Hippocampal formation (tissue), 2 donors: ENCODE measurements at regions not wholly inside any gene's neighbourhood (a gene's known extent, or its start where the extent isn't known, plus 50 kb on each side); places are given as distances from the start of the nearest gene placed in this dataset.
"Not testable (repeated sequence)": the region's sequence is repeated elsewhere in the genome, so short reads cannot be mapped to it uniquely, and the experiment has no call there.

ENCODE experiments used
- DNase-seq, 2 donors: peaks; one replicate each; lab custom pipeline; 2025; lab: John Stamatoyannopoulos, UW

DNA sequence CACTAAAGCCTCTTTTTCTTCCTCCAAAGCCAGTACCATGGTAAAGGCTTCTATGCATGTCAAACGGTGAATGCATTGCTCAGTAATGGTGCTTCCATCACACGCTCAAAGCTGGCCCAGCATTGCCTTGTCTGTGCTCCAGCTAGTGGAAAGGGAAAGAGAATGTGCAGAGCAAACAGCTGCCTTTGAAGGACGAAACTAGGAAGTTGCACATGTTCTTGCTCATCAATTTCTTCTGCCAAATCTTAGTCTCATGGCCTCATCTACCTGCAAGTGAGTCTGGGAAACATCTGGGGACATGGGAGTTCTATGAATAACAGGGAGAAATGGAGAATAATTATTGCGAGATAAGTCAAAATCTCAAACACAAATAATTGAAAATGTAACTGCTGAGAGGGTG is 216.5 kb upstream of the SSTR4 start:
- DNase-seq, result no peak

DNA sequence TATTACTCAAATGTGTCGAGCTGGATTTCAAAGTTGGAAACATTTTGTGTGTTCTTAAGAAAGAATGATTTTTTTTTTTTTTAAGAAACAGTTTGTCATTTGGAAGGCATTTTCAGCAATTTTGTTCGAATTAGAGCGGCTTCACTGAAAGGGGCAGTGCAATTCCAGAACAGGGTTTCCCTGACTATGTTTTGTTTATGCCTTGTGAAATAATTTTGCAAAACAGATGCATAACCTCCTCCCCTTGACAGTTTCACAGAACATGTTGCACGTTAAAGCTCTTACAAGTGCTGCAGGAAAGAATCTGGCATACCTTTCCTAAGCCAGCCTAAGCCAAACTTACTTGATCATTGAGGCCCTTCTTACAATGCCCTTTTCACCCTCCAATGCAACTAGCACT is 216.0 kb upstream of the SSTR4 start:
- DNase-seq, result no peak

DNA sequence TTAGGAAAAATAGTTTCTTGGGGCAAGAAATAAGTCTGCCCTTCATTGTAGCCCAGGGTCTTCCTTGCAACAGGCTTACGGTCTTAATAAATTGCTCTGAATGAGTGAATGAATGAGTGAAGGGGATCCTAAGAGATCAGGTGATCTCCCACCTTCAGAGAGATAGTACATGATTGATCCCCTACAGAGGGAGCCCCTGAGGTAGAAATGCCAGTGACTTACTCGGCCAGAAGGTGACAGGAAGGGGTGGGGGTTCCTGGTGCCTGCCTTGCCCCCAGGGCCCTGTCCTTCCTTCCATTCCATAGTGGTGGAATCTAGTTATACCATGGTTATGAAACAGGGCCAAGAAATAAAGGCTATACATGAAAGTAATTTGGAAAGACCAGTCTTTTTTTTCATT is 215.3 kb upstream of the SSTR4 start:
- no peak for DNase-seq

DNA sequence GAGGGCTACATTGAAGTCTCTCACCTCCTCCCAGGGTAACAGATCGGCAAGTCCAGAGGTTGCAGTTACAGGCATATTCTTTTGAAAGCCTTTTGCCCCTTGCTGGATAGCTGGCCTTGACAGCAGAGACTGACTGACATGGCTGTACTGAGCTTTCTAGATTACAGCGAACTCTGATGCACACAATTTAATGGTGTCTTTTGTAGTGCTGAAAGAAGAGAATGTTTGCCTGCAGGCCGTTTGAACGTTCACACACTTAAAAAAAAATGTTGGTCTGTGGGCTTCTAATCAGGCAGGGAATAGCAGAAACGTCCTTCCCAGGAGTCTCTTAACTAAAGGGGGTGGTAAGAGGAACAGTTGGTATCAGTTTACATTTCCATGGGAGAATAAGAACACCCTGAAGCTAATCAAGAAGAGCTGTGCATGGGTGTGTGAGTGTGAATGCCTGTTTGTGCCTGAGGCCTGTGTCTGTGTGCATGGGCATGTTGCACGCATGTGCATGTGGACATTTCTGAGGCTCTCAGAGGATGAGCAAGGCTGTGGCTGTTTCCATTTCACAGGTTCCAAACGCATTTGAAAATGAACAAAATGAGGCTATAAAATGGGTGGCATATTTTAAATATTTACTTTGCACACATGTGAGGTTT is 213.9 kb upstream of the SSTR4 start:
- no peak for DNase-seq

DNA sequence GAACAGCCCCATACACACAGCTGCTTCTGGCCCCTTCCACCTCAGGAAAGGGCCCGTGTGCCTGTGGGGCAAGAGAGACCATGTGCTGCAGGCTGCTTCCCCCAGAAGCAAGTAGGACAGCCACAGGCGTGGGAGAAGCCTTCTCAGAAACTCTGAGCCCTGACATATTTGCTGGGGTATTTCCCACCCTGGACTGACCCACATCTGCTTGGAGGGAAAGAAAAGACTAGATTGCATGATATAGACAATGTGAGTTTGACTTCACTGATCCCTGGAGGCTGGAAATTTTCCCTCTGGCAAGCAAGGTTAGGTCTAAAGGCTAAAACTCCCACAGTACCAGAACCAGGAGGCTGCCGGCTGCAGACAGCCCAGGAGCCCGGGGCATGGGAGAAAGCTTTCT is 213.3 kb upstream of the SSTR4 start:
- no peak for DNase-seq

DNA sequence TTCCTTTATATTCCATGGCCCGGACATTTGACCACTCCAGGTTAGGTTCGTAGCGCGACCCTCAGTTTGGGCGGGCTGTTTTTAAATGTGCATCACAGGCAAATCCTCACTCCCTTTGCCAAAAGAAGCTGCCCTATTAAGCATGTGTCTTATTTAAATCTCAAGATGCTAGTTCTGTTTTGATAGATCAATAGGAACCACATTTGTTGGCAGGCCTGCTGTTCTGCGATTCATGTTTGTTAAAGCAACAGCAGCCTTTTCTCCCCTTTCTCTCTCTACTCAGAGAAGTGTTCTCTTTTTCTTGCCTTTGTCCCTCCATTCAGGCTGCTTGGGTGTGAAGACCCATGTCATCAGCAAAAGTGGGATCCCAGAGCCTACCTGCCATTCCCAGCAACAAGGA is 212.0 kb upstream of the SSTR4 start:
- DNase-seq, result no peak

DNA sequence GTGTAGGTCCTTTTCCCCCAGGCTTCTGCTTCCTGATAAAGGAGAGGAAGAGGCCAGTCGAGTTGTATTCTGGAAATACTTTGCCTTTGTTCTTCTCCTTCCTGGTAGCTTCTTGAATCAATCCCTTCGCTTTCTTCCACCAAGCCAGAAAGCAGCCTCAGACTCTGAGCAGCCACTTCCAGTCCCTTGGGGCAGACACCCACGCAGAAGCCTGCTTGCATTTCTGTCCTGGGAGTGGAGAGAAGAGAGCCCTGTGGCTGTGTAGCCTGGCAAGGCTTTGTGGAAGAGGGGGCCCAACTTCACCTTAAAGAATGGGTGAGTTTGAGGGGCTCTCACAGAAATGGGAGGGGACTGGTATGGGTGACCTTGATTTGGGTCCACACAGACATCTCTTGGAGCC is 211.0 kb upstream of the SSTR4 start:
- DNase-seq, result no peak

DNA sequence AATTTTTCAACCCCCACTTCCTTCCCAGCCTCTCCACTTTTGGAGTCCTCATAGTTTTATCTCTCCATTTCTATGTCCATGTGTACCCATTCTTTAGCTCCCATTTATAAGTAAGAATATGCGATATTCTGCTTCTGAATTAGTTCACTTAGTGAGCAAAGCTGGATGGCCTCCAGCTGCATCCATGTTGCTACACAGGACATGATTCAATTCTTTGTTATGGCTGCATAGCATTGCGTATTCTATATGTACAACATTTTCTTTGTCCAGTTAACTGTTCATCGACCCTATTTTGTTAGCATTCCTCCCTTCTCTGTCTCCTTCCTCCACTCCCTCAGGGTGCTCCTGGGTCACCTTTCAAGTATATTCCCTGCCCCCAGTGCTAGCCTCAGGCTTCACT is 210.0 kb upstream of the SSTR4 start:
- DNase-seq, result no peak

DNA sequence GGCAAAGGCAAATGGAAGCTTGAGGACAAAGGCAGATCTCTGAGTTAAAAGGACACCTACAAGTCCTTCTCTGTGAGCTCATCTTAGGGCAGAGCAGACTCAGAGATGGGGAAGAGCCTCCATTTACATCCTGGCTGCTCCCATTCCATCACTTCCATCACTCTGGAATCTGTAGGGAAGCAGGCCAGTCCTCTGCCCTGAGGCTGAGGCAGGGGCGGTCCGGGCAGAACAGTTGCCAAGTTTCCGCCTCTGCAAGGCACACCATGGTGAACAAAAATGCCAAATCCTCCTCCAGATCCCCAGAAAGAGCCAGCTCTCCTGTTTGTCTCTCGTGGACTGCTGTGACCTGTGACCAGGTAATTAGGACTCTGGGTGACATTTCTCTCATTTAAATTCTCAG is 209.6 kb upstream of the SSTR4 start:
- DNase-seq, result no peak

DNA sequence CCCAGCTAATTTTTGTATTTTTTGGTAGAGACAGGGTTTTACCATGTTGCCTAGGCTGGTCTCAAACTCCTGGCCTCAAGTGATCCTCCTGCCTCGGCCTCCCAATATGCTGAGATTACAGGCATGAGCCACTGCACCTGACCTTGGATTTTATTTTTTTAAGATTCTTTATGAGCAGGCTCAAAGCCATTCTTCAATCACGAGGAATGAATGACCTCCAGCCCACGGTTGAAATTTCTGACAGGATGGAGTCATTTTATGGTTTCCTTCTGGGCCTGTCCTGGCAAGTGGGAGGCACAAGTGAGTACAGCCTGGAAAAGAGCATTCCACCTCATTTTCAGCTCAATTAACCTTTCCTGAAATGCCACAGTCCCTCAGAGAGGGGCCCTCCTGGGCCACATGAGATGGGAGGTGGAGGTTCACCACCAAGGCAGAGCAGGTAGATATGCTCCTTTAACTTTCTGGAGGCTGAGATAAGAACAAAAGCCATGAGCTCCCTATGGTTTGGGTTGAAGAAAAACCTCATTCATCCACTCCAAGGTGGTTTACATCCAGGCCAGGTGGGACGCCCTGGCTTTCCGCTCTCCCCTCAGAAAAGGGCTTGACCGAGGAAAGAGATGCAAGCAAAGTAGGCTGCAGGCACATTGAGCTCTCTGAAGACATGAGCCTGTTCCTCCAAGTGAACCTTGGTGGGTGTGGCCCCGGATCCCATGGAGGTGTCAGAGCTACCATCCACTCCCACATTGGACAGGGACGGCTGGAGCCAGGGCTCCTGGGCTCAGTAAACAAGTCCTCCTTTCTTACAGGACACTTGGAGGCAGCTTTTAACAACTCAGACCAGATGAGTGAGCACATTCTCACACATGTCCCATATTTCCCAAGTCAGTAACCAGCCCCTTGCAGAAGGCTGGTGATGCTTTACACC is 208.5 kb upstream of the SSTR4 start:
- DNase-seq, result no peak

DNA sequence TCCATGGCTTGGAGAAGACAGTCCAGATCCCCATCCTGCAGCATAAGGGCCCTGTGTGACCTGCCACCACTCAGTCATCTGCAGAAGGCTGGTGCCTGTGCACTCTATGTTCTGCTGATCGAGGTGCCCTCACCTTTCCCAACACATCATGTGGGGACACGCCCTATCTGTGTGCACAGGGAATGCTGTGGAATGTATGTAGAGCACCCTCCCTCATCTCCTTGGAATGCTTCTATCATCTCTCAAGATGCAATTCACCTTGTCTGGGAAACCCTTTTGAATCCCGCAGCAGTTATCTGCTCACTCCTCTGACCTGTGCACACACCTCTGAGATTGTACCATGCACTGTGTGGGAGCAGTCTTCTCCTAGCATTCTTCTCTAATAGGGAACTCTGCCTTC is 207.2 kb upstream of the SSTR4 start:
- DNase-seq, result no peak

DNA sequence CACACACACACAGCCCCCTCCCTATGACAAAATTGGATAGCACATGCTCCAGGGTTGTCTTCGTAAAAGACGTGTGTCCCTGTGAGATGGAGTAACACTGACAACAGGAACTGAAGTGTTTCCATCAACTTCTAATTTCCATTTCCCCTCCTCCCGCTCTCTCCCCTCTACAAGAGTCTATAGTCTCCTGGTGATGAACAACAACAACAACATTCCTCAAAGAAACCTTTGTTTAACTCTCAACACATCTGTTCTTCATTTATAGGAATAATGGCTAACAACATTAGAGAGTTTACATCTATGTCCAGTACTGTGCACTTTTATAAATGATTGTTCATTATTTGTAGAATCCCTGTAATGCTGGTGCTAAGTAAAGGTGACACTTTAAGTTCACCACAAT is 205.8 kb upstream of the SSTR4 start:
- no peak for DNase-seq

DNA sequence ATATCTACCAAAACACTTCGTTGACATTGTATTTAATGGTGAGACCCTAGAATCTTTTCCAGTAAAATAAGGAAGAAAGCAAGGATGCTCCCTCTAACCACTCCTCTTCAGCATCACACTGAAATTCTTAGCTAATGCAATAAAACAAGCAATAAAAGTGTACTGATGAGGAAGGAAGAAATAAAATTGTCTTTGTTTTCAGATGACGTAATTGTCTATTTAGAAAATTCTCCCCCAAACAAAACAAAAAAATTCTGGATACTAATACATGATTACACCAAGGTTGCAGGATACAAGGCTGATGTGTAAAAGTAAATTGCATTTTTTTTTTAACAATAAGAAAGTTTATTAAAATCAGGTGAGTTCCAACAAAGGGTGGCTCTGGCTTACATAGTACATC is 205.0 kb upstream of the SSTR4 start:
- DNase-seq, result no peak

DNA sequence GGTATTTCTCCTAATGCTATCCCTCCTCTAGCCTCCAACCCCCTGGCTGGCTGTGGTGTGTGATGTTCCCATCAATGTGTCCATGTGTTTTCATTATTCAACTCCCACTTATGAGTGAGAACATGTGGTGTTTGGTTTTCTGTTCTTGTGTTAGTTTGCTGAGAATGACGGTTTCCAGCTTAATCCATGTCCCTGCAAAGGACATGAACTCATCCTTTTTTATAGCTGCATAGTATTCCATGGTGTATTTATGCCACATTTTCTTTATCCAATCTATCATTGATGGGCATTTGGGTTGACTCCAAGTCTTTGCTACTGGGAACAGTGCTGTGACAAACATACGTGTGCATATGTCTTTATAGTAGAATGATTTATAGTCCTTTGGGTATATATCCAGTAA is 204.4 kb upstream of the SSTR4 start:
- DNase-seq, result not testable (repeated sequence)

DNA sequence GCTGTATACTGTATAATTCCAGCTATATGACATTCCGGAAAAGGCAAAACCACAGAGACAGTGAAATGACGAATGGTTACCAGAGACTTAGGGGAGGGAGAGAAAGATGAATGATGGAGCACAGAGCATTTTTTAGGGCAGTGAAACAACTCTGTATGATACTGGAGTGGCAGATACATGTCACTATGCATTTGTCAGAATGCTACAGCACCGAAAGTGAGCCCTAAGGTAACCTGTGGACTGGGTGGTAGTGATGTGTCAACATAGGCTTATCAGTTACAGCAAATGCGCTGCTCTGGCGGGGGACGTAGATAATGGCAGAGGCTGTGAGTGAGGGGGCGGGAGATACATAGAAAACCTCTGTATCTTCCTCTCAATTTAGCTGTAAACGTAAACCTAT is 201.3 kb upstream of the SSTR4 start:
- DNase-seq, result no peak

DNA sequence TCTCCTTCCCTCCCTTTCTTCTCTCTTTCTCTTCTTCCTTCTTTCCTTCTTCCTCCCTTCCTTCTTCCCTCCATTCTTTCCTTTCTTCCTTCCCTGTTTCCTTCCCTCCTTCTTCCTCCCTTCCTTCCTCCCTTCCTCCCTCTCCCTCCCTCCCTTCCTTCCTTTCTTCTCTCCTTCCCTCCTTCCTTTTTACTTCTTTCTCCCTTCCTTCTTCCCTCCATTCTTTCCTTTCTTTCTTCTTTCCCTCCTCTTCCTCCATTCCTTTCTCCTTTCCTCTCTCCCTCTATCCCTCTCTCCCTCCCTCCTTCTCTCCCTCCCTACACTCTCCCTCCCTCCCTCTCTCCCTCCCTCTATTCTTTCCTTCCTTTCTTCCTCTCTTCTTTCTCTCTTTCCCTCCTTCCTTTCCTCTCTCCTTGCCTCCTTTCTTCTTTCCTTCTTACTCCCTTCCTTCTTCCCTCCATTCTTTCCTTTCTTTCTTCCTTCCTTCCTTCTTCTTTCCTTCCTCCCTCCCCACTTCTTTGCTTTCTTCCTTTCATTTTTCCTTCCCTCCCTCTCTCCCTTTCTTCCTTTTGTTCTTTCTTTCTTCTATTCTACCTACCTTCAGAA is 200.4 kb upstream of the SSTR4 start:
- DNase-seq, result no peak

DNA sequence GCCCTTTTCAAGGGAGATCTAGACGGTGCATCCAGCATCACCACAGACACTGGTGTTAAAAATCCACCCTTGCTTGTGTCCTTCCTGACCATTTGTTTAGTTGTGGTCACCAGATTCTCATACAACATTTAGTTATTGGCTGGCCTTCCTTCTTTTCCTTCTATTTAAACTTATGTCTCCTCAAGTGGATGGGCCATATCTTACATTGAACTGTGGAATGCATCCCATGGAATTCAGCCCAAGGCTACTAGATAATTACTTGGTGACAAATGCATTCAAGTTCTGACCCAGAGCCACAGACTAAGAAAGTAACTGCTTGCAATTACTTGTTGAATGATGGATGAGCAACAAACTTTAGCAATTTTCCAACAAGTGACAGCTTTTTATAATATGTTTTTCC is 198.9 kb upstream of the SSTR4 start:
- DNase-seq, result no peak

DNA sequence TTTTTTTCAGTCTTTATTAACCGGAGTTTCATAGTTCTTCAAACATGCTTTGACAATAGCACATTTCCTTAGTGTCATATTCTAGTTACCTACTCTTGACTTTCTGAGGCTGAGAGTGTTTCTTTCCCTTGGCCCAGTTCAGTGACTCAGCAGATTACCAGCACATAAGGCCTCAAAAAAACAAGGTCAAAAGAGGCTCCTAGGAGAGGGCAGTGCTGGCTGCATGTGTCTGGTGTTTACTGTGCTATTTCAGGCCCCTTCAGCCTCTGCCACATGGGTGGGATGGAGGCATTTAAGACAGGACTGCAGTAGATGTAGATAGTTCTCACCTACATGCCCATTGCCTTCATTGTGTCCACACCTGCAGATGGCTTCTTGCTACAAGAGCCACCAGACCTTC is 198.2 kb upstream of the SSTR4 start:
- no peak for DNase-seq

DNA sequence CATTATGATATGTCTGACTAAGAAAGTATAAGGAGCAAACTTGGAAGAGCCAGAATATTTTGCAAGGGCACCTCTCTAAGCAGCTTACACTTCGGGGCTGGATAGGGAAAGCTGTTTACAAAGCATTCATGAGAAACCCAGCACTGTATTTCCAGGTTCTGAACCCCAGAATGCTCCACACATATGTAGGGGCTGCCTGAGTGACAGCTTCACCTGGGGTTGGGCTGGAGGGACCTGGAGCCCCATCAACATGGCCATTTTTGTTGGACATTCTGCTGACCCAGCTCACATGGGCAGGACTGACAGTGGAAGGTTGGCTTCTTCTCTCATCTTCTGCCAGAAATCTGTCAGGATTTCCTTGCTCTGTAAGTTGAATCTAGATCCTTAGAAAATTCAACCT is 197.1 kb upstream of the SSTR4 start:
- no peak for DNase-seq

DNA sequence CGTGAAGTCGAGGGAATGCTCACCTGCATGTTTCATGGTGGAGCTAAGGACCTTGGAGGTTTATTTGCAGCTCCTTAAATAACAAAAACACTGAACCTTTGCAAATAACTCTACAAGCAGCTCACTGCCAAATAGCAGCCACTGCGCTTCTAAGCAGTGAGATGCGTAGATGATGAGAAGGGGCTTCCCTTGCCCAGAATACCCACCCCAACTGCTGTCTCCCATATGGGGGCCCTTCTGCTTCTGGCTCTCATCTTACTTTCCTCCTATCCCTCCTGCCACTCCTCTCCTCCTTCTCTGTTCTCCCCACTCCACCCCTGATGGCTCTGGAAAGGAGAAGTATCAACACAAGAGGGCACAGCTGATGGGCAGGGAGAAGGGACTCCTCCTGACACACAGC is 193.3 kb upstream of the SSTR4 start:
- DNase-seq, result no peak

DNA sequence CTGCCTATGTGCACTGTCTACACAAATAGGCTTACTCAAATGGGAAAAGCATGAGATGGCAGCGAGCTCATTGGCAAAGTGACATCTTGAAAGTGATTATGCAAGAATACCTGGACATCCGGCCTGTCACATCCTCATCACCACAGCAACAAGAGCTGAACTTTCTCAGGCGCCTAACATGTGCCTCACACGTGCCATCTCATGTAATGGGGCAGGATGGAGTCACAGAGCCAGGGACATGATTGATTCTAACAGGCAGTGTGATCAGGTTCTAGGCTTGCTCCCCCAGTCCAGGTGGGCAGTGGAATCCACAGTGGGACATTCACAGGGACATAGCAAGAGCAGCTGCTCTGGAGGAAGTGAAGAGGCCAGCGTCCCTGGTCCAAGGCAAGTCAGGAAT is 192.3 kb upstream of the SSTR4 start:
- DNase-seq, result no peak

DNA sequence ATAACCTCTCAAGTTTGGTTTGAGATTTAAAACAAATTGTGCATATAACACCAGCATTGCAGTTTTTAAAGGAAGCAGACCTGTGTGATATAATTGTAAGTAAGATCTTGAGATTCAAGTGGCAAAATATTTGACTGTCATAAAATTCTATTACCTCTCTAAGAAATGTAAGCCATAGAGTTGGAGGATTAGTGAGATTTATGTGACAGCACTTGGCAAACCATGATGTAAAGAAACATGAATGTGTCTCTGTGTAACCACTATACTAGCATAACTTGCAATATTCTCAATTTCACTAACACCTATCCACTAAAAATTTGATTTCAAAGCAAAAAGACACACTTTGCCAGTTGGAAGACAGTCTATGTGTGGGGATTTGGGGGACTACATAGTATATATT is 190.2 kb upstream of the SSTR4 start:
- no peak for DNase-seq

DNA sequence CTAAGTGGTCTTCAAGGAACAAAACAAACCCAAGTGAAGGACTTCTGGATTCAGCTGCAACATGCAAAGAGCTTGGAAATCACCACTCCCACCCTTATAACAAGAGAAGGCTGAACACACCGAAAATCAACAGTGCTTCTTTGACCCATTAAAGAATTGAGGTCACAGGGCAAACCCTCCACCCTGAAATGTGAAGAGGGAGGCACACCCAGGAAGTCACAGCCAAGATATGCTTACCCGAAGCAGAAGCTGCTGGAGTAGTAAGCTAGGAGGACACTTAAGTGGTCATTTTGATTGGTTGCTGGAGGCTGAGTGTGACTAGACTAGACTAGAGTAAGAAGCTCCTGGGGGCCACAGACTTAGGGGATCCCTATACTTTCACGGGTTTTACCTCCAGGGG is 188.2 kb upstream of the SSTR4 start:
- no peak for DNase-seq
